GM21529 (cell line): ENCODE measurements at regions not wholly inside any gene's neighbourhood (a gene's known extent, or its start where the extent isn't known, plus 50 kb on each side); places are given as distances from the start of the nearest gene placed in this dataset.

Experiments
- ATAC-seq: cut with Tn5 transposase; IDR thresholded peaks from one replicate; pipeline ENCODE4 v1.9.1; 2021; ENCODE audit not compliant: unreplicated experiment

DNA sequence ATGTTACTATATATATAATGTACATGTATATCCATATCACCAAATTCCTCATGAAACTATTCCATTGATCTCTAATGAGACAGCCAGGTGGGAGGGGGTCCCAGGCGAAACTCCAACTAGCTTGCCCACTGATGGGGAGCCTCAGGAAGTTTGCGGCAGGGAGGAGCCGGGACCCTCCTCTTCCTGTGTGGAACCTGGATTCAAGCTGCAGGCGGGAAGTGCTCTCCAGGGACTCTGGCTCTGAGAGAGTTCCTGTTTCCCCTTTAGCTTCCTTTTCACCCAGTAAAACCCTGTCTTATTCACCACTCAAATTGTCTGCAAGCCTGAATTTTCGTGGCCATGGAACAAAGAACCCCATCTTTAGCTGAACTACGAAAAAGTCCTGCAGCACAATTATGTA lies 152.2 kb downstream of the OPN5 start:
- ATAC-seq: no peak

DNA sequence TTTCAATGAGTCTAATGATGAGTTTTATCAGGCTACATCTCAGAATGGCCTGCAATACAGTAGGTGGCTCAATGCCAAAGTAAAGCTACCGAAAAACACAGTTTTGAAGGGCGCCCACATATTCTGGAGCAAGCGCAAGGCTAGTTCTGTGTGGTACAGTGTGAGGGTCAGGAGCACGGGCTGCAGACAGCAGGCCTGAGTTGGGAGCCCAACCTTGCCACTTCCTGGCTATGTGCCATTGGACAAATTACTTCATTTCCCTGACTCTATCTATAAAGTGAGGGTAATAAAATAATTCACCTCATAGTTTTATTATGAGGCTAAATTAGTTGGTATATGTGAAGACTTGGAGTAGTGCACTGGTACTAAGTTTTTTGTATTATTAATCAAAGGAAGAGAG lies 150.7 kb downstream of the OPN5 start:
- no peak for ATAC-seq

DNA sequence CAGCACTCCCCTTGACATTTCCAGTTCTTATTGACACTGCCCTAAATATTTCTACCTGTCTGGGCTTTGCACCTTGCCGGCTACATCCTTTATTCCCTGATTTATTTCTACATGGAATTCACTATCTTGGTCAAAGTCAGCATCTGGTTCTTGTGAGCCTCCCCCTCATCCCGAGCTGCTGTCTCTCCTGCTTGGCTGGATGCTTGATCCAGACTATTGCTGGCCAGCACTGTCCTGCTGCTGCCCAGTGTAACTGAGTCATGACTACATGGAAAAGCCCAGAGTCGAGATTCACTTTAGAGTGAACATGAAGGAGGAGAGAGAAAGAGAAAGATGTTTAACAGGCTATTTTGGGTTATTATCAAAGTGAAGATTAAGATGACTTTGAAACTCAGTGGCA lies 142.2 kb downstream of the OPN5 start:
- no peak for ATAC-seq

DNA sequence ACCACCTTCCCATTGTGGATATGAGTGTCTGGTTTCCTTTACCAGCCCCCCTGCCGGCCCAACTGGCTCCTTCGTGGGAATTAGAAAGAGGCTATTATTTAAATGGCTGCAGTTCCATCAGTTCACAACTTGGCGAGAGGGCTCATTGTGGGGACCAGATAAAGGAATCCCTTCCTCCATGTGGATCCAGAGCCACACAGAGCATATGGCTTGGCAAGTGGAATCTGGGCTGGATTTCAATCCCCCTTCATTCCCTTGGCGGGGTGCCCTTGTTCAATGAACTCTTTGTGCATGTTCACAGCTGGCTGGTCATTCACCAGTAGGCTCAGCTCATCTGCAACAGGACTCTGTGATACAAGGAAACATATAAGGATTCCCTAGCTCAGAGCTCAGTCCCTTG lies 140.6 kb downstream of the OPN5 start:
- ATAC-seq: no peak

DNA sequence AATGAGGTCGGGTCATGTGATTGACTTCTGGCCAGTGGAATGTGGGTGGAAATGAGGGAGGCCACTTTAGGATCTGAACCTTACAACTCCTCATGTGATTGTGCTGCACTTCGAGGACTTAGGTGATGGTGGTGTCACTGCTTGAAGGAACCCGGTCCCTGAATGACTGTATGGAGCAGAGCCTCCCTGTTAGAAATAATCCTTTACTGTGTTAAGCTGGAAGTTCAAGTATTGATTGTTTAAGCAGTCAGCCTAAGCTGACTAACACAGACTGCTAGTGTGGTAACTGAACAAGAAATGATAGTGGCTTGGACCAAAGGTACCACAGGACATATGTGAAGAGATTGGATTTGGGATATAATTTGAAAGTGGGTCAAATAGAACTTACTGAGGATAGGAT lies 138.0 kb downstream of the OPN5 start:
- ATAC-seq: no peak

DNA sequence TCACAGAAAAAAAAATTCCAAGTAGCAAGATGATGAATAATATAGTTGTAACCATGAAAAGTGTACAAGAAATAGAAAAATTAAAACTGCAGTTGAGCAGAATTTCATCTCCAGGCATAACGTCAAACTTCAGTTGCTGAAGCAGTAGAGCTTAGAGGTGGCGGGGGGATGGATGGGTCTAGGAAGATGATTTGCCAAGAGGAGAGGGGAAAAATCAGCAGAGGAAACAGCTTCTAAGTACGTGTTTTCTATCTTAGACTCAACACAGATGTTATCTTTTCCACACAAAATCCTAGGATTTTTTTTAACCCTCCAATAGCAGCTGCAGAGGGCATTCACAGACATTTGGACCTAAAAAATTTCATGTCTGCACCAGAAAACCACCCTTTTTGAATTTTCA lies 136.0 kb downstream of the OPN5 start:
- ATAC-seq: no peak

DNA sequence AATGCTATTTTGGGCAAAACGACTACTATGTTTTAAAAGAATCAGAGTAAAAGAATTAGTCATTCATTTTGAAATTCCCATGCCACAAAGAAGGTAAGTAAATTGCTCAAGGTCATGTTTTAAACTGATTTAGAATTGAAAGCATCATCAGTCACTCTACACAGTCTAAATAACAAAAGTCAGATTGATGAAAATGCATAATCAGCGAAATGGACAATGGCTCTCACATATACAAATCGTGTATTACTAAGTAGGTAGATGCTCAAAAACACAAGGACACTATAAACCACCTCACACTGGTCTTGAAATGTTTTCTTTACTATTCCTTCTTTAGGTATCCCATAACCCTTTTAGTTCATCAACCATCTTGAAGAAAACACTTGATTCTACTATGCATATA lies 135.4 kb downstream of the OPN5 start:
- no peak for ATAC-seq

DNA sequence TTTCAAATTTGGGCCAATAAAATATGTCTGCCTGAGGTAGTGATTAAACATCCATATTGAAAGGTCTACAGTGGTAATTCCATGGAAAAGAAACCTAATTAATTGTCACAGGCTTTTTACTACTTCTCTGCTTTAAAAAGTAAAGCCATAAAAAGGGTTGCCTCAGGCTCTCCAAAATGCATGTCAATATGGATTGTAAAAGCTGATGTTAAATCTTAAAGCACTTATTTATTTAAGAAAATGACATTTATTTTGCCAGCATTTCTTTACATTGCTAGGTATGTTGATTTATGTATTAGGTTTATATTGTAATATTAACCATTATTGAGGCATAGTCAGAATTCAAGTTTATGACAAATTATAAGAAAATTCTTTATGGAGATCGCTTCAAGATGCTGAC lies 133.2 kb downstream of the OPN5 start:
- ATAC-seq: no peak

DNA sequence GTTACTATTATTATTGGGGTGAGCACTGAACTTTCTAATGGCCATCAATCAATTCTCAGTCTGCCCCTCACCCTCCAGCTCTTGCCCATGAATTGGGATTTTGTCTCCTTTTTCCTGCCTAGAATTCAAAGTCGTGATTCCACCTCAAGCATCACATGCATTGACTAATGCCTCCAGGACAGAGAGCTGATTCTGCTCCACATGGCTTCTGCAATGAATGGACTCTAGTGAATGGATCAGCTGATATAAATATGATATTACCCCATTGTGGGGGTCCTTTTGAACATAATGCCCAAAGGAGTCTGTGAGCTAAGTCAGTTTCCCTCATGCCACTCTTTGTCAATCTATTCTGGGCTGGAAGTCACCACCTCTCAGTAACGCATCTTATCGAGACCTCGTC lies 126.4 kb downstream of the OPN5 start:
- no peak for ATAC-seq

DNA sequence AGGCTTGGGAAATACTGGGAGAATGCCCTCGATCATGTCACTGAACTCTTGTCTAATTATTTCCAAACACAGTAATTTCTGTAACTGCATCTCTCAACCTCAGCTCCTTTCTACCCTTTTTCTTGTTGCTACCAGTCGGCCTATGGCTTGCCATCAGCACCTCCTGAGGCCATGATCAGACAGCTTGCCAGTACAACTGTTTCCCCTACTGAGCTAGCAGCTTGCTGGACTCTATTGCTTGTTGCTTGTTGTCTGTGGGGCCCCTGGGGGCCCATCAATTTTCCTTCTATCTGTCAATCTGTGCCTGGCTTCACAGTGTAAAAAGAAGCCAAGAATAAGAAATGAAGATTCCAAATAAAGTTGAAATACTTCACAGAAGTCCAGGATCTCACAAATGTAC lies 123.9 kb downstream of the OPN5 start:
- no peak for ATAC-seq

DNA sequence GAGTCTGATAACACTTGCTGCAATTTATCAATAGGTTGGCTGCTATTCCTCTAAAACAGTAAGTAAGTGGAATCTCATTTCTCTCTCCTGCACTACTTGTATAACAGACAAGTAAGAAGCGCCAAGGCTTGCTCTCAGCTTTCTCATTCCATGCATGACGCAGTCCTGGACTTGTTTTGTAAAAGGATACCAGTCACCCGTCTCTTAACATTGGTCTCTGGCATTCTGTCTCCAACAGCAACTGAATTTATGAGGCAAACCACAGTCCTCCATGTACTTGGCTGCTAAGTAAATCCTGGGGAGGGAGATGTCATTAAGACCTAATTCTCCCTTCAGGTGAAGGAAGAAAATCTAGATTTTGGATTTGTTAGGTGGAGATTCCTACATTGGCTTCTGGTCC lies 115.4 kb downstream of the OPN5 start:
- no peak for ATAC-seq

DNA sequence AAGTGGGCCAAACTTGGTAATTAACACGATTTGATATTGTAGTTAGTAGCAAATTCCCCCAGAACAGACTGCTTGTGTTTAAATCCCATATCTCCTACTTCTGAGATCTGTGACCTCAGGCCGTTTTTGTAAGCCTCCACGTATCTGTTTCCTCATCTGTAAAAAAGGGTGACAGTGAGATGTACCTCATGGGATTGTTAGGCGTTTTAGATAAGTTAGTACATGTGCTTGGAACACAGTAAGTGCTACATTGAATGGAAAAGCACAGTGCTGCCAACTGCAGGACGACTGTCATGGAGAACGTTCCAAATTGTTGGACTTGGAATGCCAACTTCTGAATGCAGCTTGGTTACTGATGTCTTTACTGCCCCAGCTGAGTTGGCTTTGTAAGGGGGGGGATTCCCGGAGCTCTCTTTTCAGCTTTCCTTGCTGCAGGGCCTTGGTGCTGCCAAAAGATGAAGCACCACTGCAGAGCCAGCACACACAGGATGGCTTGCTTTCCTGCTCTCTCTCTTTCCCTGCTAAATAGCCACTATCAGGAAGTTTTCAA lies 108.6 kb downstream of the OPN5 start:
- ATAC-seq: no peak

DNA sequence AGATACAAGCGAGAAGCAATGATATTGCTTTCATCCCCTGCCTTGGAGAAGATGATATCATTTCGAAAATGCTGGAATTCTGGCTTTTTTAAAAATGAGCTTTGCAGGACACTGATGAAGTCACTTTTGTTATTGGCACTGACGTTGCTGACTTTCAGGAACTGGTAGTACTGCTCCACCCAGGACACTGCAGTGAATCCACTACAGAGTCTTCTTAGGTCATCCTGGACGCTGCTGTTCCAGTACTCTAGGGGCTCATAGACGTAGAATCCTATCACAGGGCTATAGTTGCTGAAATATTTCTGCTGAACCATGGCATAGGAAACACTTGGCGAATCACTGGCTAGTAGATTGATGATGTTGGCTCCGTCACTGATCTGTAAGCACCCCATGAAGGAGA lies 97.2 kb downstream of the OPN5 start:
- ATAC-seq: no peak
